HG03565 (cell line): ENCODE measurements at regions not wholly inside any gene's neighbourhood (a gene's known extent, or its start where the extent isn't known, plus 50 kb on each side); places are given as distances from the start of the nearest gene placed in this dataset.
"Not testable (repeated sequence)": the region's sequence is repeated elsewhere in the genome, so short reads cannot be mapped to it uniquely, and the experiment has no call there.

ENCODE experiments used
- ATAC-seq: cut with Tn5 transposase; IDR thresholded peaks from one replicate; pipeline ENCODE4 v1.9.1; 2021; ENCODE audit warnings: mild to moderate bottlenecking, moderate library complexity; ENCODE audit not compliant: unreplicated experiment

DNA sequence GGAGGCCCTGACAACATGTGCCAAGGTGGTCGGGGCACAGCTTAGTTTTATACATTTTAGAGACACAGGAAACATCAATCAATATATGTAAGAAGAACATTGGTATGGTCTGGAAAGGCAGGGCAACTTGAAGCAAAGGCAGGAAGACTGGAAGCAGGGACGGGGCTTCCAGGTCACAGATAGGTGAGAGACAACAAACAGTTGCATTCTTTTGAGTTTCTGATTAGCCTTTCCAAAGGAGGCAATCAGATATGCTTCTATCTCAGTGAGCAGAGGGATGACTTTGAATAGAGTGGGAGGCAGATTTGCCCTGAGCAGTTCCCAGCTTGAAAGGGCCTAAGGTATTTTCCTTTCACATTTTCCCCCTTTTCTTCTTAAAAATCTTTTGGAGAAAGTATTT is 311.0 kb upstream of the RGS17 start:
- ATAC-seq: no peak

DNA sequence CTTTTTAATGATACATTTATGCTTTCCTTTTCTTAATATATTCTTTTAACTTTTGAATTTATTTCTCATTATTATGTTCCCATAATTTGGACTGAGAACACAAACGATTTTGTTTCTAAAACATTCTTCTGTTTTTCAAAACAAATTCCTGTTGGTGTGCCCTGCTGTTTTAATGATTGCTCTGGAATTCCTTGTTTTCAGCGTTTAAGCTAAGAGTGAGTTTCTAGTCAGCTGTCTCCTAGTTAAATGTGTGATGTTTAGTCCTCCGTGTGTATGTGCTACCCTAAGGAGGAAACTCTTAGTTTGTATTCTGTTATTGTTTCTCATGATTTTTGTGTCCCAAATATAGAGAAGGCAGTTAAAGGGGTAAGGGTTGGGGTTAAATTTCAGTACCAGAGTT is 306.1 kb upstream of the RGS17 start:
- no peak for ATAC-seq

GRCh38 chr6:153436351-153436750 is 305.3 kb upstream of the RGS17 start:
- no peak for ATAC-seq

GRCh38 chr6:153435787-153436186 is 304.7 kb upstream of the RGS17 start:
- ATAC-seq: no peak

DNA sequence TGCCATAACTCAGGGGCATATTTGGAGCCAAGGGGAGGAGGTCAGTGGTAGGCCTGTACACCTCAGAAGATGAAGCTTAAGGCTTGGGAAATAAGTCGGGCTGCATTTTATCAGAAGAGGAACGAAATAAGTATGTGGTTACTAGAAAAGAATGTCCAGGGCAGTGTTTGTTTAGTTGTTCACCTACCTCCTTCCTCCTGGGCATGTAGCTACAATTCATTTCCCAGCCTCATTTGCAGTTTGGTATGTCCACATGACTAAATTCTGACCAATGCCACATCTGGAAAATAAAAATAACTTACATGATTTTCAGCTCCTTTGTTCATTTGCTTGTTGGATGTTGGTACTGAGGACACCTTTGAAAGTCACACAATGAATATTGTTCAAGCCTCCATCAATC is 294.5 kb upstream of the RGS17 start:
- no peak for ATAC-seq

DNA sequence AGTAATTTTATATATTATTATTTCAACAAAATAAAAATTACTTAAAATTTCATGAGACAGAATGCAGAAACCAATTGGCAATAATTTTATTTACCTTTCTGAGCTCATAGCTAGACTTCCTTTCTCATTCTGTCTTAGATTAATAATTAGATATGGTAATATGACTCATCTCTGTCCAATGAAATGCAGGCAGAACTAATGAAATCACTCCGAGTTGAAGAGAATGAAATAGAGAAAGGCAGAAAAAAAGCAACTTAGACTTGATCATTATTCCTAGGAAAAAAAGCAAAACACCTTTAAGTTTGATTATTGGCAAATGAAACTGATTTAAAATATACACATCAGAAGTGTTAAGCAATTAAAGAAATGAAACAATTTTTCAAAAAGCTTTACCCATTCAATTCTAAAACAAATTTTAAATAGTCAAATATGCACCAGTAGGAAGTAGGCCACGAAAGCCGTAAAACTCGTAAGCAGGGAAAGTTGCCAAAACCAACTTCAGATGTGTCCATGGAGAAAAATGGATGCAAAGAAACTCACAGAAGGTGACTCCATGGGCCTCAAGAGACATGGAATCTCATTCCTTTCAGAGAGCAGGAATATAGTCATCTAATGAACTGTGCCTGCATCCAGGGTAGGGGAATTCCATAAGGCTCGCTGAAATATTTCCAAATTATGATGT is 293.8 kb upstream of the RGS17 start:
- ATAC-seq: no peak

DNA sequence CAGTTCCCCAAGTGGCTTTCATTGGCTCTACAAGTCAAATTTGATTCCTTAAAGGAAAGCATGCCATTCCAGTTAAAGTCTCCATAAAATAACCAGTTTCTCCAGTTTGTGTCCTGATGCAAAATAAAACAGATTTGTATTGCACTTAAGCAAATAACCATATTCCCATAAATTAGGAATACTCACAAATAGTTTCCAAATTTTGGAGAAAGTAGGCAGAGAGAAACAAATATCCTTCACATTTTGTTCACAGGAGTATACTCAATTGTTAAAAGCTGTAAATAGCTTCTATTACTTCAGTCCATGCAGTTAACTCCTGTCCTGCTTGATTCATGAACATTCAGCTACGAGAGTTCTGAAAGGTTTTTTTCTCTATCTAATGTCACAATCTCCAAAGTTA is 281.4 kb upstream of the RGS17 start:
- no peak for ATAC-seq

- no peak for ATAC-seq
Measured at GRCh38 chr6:153411070-153411648, 280.1 kb upstream of the RGS17 start.

DNA sequence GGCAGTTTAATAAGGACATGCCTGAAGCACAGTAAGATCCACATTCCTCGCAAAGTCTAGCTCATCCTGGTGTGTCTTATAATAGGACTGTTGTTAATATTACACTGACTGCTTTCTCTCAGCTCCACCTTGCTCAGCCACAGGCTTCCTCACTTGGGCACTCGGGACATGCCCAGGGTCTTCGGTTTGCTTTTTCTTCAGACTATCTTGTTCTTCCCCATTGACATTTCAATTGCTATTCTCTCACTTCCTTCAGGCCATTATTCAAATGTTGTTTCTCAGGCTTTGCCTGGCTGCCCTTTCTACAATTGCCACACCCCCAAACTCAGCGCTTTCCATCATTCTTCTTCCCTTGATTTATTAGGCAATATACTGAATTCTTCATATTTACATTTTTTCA is 274.8 kb upstream of the RGS17 start:
- ATAC-seq: no peak

- no peak for ATAC-seq
Measured at GRCh38 chr6:153401751-153402150, 270.7 kb upstream of the RGS17 start.

DNA sequence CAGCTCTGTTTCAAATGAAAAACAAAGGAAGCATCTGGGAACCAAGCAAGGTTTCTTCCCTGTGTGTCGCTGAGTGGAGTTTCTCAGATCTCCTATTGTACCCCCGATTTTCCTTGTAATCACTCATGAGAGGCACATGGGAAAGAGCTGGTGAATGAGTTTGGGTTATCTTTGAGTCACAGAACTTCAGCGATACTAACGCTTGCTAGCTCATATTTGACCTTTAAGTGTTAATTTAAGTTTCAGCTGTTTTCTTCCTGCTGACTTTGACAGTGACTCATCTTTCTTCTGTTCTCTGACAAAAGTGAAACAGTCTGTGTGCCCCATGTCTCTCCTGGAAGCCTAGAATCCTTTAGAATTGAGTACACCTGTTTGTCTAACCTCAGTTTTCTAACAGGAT is 261.1 kb upstream of the RGS17 start:
- no peak for ATAC-seq

DNA sequence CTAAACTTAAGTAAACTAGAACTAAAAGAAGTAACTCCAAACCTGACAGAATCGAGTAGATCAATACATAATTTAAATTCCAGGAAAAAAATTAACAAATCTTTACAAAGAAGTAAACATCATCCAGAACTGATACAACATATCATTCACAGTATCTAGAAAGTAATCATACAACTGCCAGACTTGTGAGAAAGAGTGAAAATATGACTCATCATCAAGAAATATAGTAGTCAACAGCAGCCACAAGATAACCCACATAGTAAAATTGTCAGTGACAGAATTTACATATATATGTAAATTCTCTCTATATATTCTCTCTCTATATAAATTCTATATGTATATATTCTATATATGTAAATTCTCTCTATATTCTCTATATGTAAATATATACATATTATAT is 242.8 kb upstream of the RGS17 start:
- ATAC-seq: no peak

- ATAC-seq: no peak
Measured at GRCh38 chr6:153368131-153368530, 237.0 kb upstream of the RGS17 start.

DNA sequence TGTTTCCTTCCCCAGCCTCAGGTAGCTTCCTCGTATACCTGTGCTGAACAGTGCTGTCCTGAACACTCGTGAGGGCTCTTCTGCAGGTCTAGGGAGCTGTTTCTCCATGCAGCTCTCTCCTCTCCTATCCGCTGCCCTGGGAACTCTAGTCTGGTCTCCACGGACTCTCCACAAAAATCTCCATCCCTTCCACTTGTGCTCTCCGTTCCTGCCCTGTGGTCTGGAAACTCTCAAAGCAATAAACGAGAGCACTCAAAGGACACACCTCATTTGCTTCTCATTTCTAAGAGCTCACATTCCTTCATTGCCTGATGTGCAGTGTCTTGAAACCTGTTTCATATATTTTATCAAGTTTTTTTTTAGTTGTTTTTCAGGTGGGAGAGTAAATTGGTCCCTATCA is 235.9 kb upstream of the RGS17 start:
- no peak for ATAC-seq

GRCh38 chr6:153357391-153357790 is 226.3 kb upstream of the RGS17 start:
- ATAC-seq: no peak

DNA sequence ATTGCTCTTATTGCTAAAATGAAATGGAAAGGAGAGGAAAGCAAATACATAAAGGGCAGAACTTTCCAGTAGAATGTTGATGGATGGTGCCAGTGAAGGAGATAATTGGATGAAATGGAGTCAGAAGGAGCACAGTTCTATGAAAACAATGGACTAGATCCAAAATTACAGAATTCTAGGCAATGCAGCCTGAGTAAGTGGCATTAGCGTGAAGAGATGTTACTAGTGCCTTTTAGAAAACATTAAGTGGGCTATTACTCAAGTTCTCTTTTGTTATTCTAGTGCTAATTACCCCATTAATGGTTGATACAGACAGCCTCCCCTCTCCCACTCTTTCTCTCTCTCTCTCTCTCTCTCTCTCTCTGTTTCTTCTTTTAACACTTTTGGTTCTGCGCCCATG is 209.5 kb upstream of the RGS17 start:
- ATAC-seq: no peak

GRCh38 chr6:153334121-153334520 is 203.0 kb upstream of the RGS17 start:
- ATAC-seq: no peak

DNA sequence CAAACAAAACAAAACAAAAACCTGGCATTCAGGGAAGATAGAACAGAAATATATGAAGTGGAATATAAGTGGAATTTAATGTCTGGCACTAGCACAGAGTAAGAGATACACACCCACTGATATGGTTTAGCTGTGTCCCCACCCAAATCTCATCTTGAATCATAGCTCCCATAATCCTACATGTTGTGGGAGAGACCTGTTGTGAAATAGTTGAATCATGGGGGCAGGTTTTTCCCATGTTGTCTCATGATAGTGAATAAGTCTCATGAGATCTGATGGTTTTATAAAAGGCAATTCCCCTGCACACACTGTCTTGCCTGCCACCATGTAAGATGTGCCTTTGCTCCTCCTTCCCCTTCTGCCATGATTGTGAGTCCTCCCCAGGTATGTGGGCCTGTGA is 200.1 kb upstream of the RGS17 start:
- not testable (repeated sequence) for ATAC-seq

DNA sequence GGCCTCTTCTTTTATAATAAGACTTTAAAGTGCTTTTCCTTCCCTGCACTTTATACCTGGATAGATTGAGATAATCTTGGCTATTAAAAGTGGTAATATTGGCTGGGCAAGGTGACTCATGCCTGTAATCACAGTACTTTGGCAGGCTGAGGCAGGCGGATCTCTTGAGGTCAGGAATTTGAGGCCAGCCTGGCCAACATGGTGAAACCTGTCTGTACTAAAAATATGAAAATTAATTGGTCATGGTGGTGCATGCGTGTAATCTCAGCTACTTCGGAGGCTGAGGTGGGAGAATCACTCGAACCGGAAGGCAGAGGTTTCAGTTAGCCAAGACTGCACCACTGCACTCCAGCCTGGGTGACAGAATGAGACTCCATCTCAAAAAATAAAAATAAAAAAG is 197.1 kb upstream of the RGS17 start:
- ATAC-seq: no peak

DNA sequence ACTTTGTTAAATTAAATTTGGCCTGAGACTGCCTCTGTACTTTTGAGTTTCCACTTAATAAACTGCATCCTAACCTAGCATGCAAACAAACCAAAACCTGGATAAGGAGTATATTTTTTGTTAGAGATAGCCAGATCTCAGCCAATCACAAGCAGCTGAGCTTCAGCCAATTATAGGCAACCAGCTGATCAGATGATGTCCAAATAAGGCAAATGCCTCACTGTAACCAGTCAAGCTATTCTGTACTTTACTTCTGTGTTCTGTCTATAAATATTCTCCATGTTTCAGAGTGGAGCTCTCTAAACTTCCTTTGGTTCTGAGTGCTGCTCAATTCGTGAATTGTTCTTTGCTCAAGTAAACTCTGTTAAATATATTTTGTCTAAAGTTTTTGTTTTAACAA is 194.6 kb upstream of the RGS17 start:
- no peak for ATAC-seq

- ATAC-seq: peak; percentile 58
Measured at GRCh38 chr6:153312634-153313033, 181.6 kb upstream of the RGS17 start.

- ATAC-seq: no peak
Measured at GRCh38 chr6:153309651-153310050, 178.6 kb upstream of the RGS17 start.

GRCh38 chr6:153302133-153302532 is 171.1 kb upstream of the RGS17 start:
- no peak for ATAC-seq
